H9 (cell line): ENCODE measurements at regions not wholly inside any gene's neighbourhood (a gene's known extent, or its start where the extent isn't known, plus 50 kb on each side); places are given as distances from the start of the nearest gene placed in this dataset.

ENCODE experiments used
- DNase-seq: peaks from one replicate; pipeline ENCODE4 v3.0.0-alpha.2; 2017
- H2AFZ ChIP-seq: one replicate; pipeline ENCODE4 v1.6.1; 2013; ENCODE audit warnings: mild to moderate bottlenecking, low read length, control low read depth, moderate library complexity
- H2AK5ac ChIP-seq: 2 replicates; pipeline ENCODE4 v1.6.1; 2013; ENCODE audit warnings: low read length, control low read depth, mixed read lengths; ENCODE audit not compliant: insufficient read length
- H2BK120ac ChIP-seq: one replicate; pipeline ENCODE4 v1.6.1; 2013; ENCODE audit warnings: low read depth, mild to moderate bottlenecking, low read length, control low read depth, inconsistent platforms; ENCODE audit not compliant: poor library complexity, severe bottlenecking
- H2BK12ac ChIP-seq: 2 replicates; pipeline ENCODE4 v1.6.1; 2013; ENCODE audit warnings: low read length, control low read depth, mixed read lengths, low read depth; ENCODE audit not compliant: insufficient read length
- H2BK15ac ChIP-seq: 2 replicates; pipeline ENCODE4 v1.6.1; 2013; ENCODE audit warnings: low read depth, low read length, control low read depth
- H2BK20ac ChIP-seq: one replicate; pipeline ENCODE4 v1.6.1; 2013; ENCODE audit warnings: low read depth, mild to moderate bottlenecking, low read length, control low read depth, inconsistent platforms; ENCODE audit not compliant: poor library complexity, severe bottlenecking
- H2BK5ac ChIP-seq: 2 replicates; pipeline ENCODE4 v1.6.1; 2013; ENCODE audit warnings: low read length, control low read depth, mixed read lengths; ENCODE audit not compliant: insufficient read length
- H3K14ac ChIP-seq: 2 replicates; pipeline ENCODE4 v1.6.1; 2013; ENCODE audit warnings: low read length, control low read depth; ENCODE audit not compliant: insufficient read depth
- H3K18ac ChIP-seq: 2 replicates; pipeline ENCODE4 v1.6.1; 2013; ENCODE audit warnings: low read depth, mild to moderate bottlenecking, mixed read lengths, low read length, control low read depth; ENCODE audit not compliant: insufficient read length
- H3K23ac ChIP-seq: 2 replicates; pipeline ENCODE4 v1.6.1; 2013; ENCODE audit warnings: low read length, control low read depth, mixed read lengths, low read depth; ENCODE audit not compliant: insufficient read length
- H3K23me2 ChIP-seq: 2 replicates; pipeline ENCODE4 v1.6.1; 2013; ENCODE audit warnings: low read depth, mild to moderate bottlenecking, mixed read lengths, low read length, control low read depth; ENCODE audit not compliant: insufficient read length, poor library complexity, severe bottlenecking
- H3K27ac ChIP-seq: 2 replicates; pipeline ENCODE4 v1.5.1; 2013; ENCODE audit warnings: low read length, control low read depth, mixed read lengths, low read depth; ENCODE audit not compliant: insufficient read length
- H3K27me3 ChIP-seq: 2 replicates; pipeline ENCODE4 v1.6.1; 2013; ENCODE audit warnings: low read length, control low read depth, inconsistent platforms; ENCODE audit not compliant: insufficient read depth
- H3K4ac ChIP-seq: 2 replicates; pipeline ENCODE4 v1.6.1; 2013; ENCODE audit warnings: low read depth, mild to moderate bottlenecking, control low read depth, inconsistent platforms, low read length, moderate library complexity
- H3K4me1 ChIP-seq: 2 replicates; pipeline ENCODE4 v1.6.1; 2013; ENCODE audit warnings: low read length, control low read depth, inconsistent platforms; ENCODE audit not compliant: insufficient read depth
- H3K4me2 ChIP-seq: 2 replicates; pipeline ENCODE4 v1.6.1; 2013; ENCODE audit warnings: low read length, control low read depth, mixed read lengths; ENCODE audit not compliant: insufficient read length, insufficient read depth
- H3K56ac ChIP-seq: 2 replicates; pipeline ENCODE4 v1.6.1; 2013; ENCODE audit warnings: low read depth, mild to moderate bottlenecking, mixed read lengths, low read length, control low read depth; ENCODE audit not compliant: insufficient read length
- H3K79me1 ChIP-seq: 2 replicates; pipeline ENCODE4 v1.6.1; 2013; ENCODE audit warnings: low read depth, mild to moderate bottlenecking, moderate library complexity, low read length, control low read depth, inconsistent platforms; ENCODE audit not compliant: insufficient read depth, poor library complexity, severe bottlenecking
- H3K79me2 ChIP-seq: 2 replicates; pipeline ENCODE4 v1.6.1; 2013; ENCODE audit warnings: low read length, control low read depth, inconsistent platforms; ENCODE audit not compliant: insufficient read depth
- H3K9ac ChIP-seq: 2 replicates; pipeline ENCODE4 v1.6.1; 2013; ENCODE audit warnings: low read length, control low read depth, mixed read lengths; ENCODE audit not compliant: insufficient read length; ENCODE audit errors: extremely low read depth
- H3K9me3 ChIP-seq: one replicate; pipeline ENCODE4 v1.6.1; 2013; ENCODE audit warnings: low read depth, low read length, inconsistent platforms; ENCODE audit not compliant: control insufficient read depth
- H3T11ph ChIP-seq: one replicate; pipeline ENCODE4 v1.6.1; 2013; ENCODE audit warnings: mild to moderate bottlenecking, low read length, control low read depth, inconsistent platforms
- H4K20me1 ChIP-seq: one replicate; pipeline ENCODE4 v1.6.1; 2013; ENCODE audit not compliant: control insufficient read depth, insufficient read length, insufficient read depth
- H4K5ac ChIP-seq: 2 replicates; pipeline ENCODE4 v1.6.1; 2013; ENCODE audit warnings: low read depth, mild to moderate bottlenecking, mixed read lengths, low read length, control low read depth; ENCODE audit not compliant: insufficient read length
- H4K8ac ChIP-seq: replicated peaks from 2 replicates; pipeline ENCODE4 v1.6.1; 2013; ENCODE audit warnings: low read length, control low read depth, mixed read lengths, low read depth; ENCODE audit not compliant: insufficient read length
- H4K91ac ChIP-seq: 2 replicates; pipeline ENCODE4 v1.6.1; 2013; ENCODE audit warnings: low read depth, mild to moderate bottlenecking, moderate library complexity, mixed read lengths, low read length, control low read depth; ENCODE audit not compliant: insufficient read length
- H3K27ac Mint-ChIP-seq, 3 experiments: 2 replicates in 2 of 3; 3 replicates in 1 of 3; pipeline ENCODE4 v1.8.0; 2020 to 2021; ENCODE audit warnings: mixed read lengths in 3 of 3, mild to moderate bottlenecking in 1 of 3, moderate library complexity in 1 of 3
- H3K27me3 Mint-ChIP-seq: 2 replicates; pipeline ENCODE4 v1.8.0; 2021; ENCODE audit warnings: low read depth, mild to moderate bottlenecking, moderate library complexity, mixed read lengths
- H3K36me3 Mint-ChIP-seq, 3 experiments: 2 replicates in 2 of 3; 3 replicates in 1 of 3; pipeline ENCODE4 v1.8.0; 2020 to 2021; ENCODE audit warnings: low read depth in 3 of 3, mixed read lengths in 3 of 3; ENCODE audit not compliant: insufficient read depth in 1 of 3
- H3K4me1 Mint-ChIP-seq, 2 experiments: 2 replicates each; pipeline ENCODE4 v1.8.0; 2020; ENCODE audit warnings: mixed read lengths in 2 of 2
- H3K4me3 Mint-ChIP-seq, 2 experiments: 2 replicates in 1 of 2; 3 replicates in 1 of 2; pipeline ENCODE4 v1.8.0; 2020 to 2021; ENCODE audit warnings: mild to moderate bottlenecking in 2 of 2, mixed read lengths in 2 of 2, moderate library complexity in 1 of 2
- H3K9me3 Mint-ChIP-seq, 2 experiments: 2 replicates in 1 of 2; 3 replicates in 1 of 2; pipeline ENCODE4 v1.8.0; 2020; ENCODE audit warnings: mild to moderate bottlenecking in 2 of 2, mixed read lengths in 2 of 2, moderate library complexity in 1 of 2
- WGBS: extraction: QIAGEN DNeasy Blood & Tissue Kit; methylation state at CpG from one replicate; pipeline ENCODE4 v1.1.7; 2013; ENCODE audit warnings: missing lambda C conversion rate, low lambda C conversion rate, mixed read lengths; ENCODE audit not compliant: insufficient read length; ENCODE audit errors: extremely low coverage; 5-methylcytosine and 5-hydroxymethylcytosine counted together
- TF ChIP-seq, protein P1 (sequence below): fragments of 200-600 bp; sonication (generic); conservative IDR thresholded peaks from 3 replicates; pipeline ENCODE4 v1.8.0; 2021; ENCODE audit warnings: antibody characterized with exemption, mild to moderate bottlenecking

DNA sequence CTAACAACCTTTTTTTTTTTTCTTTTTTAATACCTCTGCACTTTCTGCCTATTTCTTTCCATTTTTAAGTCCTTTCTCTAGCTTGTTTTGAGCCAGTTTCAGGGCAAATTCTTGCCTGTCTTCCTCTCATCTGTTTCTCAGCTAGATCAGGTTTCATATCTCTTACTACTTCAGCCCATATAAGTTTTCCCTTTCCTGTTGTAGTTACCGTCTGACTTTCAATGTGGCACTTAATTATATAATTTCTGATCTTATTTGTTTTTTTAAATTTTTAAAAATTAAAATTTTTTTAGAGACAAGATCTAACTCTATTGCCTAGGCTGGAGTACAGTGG is 104.7 kb upstream of the ELL2 start:
- no peaks in the 10 kb centered on the region; the same call in 1 of the 2 replicates for H3K27me3 Mint-ChIP-seq
- WGBS = no CpG with 5 or more reads among the region's 1 CpG
- peak overlapping the region in 1 of 3 experiments; percentile 21; a peak in 1 of 7 replicates for H3K27ac Mint-ChIP-seq

More for the DNA sequence above, 104.7 kb upstream of the ELL2 start:
- no peaks in the 10 kb centered on the region; a peak in 1 of 7 replicates for H3K36me3 Mint-ChIP-seq
- H2BK20ac ChIP-seq = no peak overlapping the region
- H4K91ac ChIP-seq = no peak overlapping the region
- no peak overlapping the region for H3K14ac ChIP-seq
- H3K4me3 Mint-ChIP-seq = no peak overlapping the region
- TF ChIP-seq, protein P1, sequence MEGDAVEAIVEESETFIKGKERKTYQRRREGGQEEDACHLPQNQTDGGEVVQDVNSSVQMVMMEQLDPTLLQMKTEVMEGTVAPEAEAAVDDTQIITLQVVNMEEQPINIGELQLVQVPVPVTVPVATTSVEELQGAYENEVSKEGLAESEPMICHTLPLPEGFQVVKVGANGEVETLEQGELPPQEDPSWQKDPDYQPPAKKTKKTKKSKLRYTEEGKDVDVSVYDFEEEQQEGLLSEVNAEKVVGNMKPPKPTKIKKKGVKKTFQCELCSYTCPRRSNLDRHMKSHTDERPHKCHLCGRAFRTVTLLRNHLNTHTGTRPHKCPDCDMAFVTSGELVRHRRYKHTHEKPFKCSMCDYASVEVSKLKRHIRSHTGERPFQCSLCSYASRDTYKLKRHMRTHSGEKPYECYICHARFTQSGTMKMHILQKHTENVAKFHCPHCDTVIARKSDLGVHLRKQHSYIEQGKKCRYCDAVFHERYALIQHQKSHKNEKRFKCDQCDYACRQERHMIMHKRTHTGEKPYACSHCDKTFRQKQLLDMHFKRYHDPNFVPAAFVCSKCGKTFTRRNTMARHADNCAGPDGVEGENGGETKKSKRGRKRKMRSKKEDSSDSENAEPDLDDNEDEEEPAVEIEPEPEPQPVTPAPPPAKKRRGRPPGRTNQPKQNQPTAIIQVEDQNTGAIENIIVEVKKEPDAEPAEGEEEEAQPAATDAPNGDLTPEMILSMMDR = no peak
- H3K4me2 ChIP-seq = no peak overlapping the region
- H3K9ac ChIP-seq = no peak overlapping the region
- H3K79me2 ChIP-seq = no peaks in the 10 kb centered on the region
- no peak overlapping the region for H2BK120ac ChIP-seq
- no peak overlapping the region for H3K4ac ChIP-seq
- H3K79me1 ChIP-seq = no peaks in the 10 kb centered on the region
- no peaks in the 10 kb centered on the region for H3K27me3 ChIP-seq
- no peaks in the 10 kb centered on the region for H3K9me3 ChIP-seq
- H3K4me1 Mint-ChIP-seq = peaks cover 19% of the 10 kb centered on the region in 2 experiments
- no peak overlapping the region for H3T11ph ChIP-seq
- H3K56ac ChIP-seq = no peak overlapping the region
- H3K9me3 Mint-ChIP-seq = no peaks in the 10 kb centered on the region; a peak in 1 of 5 replicates
- no peak overlapping the region for H2BK12ac ChIP-seq
- no peak overlapping the region for H2AFZ ChIP-seq
- H3K27ac ChIP-seq = no peak overlapping the region
- H3K23ac ChIP-seq = no peak overlapping the region
- H2BK15ac ChIP-seq = no peak overlapping the region
- no peaks in the 10 kb centered on the region for H3K4me1 ChIP-seq
- H3K23me2 ChIP-seq = no peaks in the 10 kb centered on the region
- H2BK5ac ChIP-seq = no peak overlapping the region
- H4K20me1 ChIP-seq = no peaks in the 10 kb centered on the region
- no peak for DNase-seq
- no peak overlapping the region for H3K18ac ChIP-seq
- H4K5ac ChIP-seq = no peak overlapping the region
- H4K8ac ChIP-seq = no peak overlapping the region
- H2AK5ac ChIP-seq = no peak overlapping the region
